ENCODE measurements at regions not wholly inside any gene's neighbourhood (a gene's known extent, or its start where the extent isn't known, plus 50 kb on each side); places are given as distances from the start of the nearest gene placed in this dataset.
"Not testable (repeated sequence)": the region's sequence is repeated elsewhere in the genome, so short reads cannot be mapped to it uniquely, and the experiment has no call there.

- Histone ChIP-seq H3K27ac (no peak overlapping the region), H3K4me1 (no peaks in the 10 kb centered on the region), H3K36me3 (no peaks in the 10 kb centered on the region), H3K9me3 (no peaks in the 10 kb centered on the region), H3K27me3 (no peaks in the 10 kb centered on the region), H3K4me3 (no peak overlapping the region)
- intact Hi-C loops (cut with DNase I) = no loop called here
- TF ChIP-seq POLR2AphosphoS5 (IDR thresholded peaks at IDR 0.05) = no peak
- no peak for TF ChIP-seq EP300 (IDR thresholded peaks at IDR 0.05)
- TF ChIP-seq POLR2A (IDR thresholded peaks at IDR 0.05) = no peak
- no peak for TF ChIP-seq CTCF (IDR thresholded peaks at IDR 0.05)
- no peak for DNase-seq
- WGBS, 2 donors = 61 to 75% methylated on average over 2 of the region's 2 CpGs
These were observed 600.1 kb upstream of the FLRT2 start for GRCh38 chr14:84929834-84930233.

GRCh38 chr14:84937016-84937415 is 592.9 kb upstream of the FLRT2 start:
- Histone ChIP-seq H3K36me3 (no peaks in the 10 kb centered on the region), H3K9me3 (no peaks in the 10 kb centered on the region), H3K4me1 (no peaks in the 10 kb centered on the region), H3K27ac (no peak overlapping the region), H3K27me3 (no peaks in the 10 kb centered on the region), H3K4me3 (no peak overlapping the region)
- TF ChIP-seq CTCF (IDR thresholded peaks at IDR 0.05) = no peak
- no peak for TF ChIP-seq EP300 (IDR thresholded peaks at IDR 0.05)
- intact Hi-C loops (cut with DNase I) = no loop called here
- DNase-seq = no peak
- 28 to 35% methylated on average over 2 of the region's 2 CpGs for WGBS, 2 donors

- Histone ChIP-seq H3K27me3 (no peaks in the 10 kb centered on the region), H3K27ac (no peak overlapping the region), H3K4me3 (no peak overlapping the region), H3K4me1 (no peaks in the 10 kb centered on the region), H3K36me3 (no peaks in the 10 kb centered on the region), H3K9me3 (no peaks in the 10 kb centered on the region)
- no peak for DNase-seq
- TF ChIP-seq POLR2AphosphoS5 (IDR thresholded peaks at IDR 0.05) (no peak), POLR2A (IDR thresholded peaks at IDR 0.05) (no peak), EP300 (IDR thresholded peaks at IDR 0.05) (no peak), CTCF (IDR thresholded peaks at IDR 0.05) (no peak)
- WGBS, 2 donors = 89 to 91% methylated on average over 2 of the region's 2 CpGs
- intact Hi-C loops (cut with DNase I) = no loop called here
These were observed 592.5 kb upstream of the FLRT2 start for GRCh38 chr14:84937449-84937848.

DNA sequence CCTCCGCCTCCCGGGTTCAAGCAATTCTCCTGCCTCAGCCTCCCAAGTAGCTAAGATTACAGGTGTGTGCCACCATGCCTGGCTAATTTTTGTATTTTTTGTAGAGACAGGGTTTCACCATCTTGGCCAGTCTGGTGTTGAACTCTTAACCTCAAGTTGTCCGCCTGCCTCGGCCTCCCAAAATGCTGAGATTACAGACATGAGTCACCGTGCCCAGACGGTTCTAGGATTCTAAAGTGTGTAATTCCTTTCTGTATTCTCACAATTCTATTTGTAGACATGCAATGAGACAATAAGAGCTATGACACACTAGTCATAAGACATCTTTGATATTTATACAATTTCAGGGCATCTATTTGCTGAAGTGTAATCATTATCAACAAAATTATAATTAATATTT is 585.0 kb upstream of the FLRT2 start:
- H3K27me3 ChIP-seq; intact Hi-C loops (cut with DNase I); DNase-seq; H3K27ac ChIP-seq; H3K4me1 ChIP-seq; H3K9me3 ChIP-seq; H3K36me3 ChIP-seq; H3K4me3 ChIP-seq: not testable (repeated sequence)
- WGBS, 2 donors = 93 to 94% methylated on average over 6 of the region's 6 CpGs

DNA sequence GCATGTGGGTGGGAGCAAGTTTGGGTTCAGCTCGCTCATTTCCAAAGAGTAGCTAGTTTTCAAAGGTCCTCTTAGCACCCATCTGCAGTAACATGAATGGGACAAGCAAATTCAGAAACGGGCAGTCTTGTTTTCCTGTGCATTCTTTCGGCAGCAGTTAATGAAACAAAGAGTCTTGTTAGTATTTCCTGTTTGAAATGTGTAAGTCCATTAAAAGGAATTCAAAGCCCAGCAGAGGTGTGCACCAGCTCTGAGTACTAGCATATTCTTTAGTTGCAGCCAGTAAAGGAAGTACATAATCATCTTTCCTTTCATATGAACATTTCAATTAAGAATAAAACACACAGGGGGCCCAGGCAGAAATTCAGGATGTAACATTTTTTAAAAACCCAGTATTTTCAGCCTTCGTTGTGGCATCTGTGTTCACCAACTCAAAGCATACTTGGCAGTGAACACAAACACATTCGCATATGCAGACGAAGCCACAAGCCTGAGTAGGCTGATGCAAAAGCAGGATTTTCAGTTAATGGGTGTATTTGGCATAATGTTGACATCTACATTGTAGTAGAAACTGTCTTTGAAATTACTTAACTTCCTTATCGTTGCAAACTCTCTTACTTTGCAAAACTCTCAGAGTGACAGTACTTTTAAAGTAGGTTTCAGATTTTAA is 570.0 kb upstream of the FLRT2 start:
- H3K27ac ChIP-seq = no peak overlapping the region

More for the DNA sequence above, 570.0 kb upstream of the FLRT2 start:
- DNase-seq = no peak
- no peak for TF ChIP-seq CTCF (IDR thresholded peaks at IDR 0.05)
- peaks cover 0 to 12% (median 0%) of the 10 kb centered on the region in 4 donors for H3K4me1 ChIP-seq
- no peaks in the 10 kb centered on the region for H3K9me3 ChIP-seq
- no peak overlapping the region for H3K4me3 ChIP-seq
- H3K36me3 ChIP-seq = no peaks in the 10 kb centered on the region
- 74 to 76% methylated on average over 7 of the region's 7 CpGs for WGBS, 2 donors
- no peaks in the 10 kb centered on the region for H3K27me3 ChIP-seq
- intact Hi-C loops (cut with DNase I) = no loop called here

Data from sigmoid colon (tissue), 6 donors.